ENCODE measurements at regions not wholly inside any gene's neighbourhood (a gene's known extent, or its start where the extent isn't known, plus 50 kb on each side); places are given as distances from the start of the nearest gene placed in this dataset.

GRCh38 chr14:106489112-106489881 is 962.9 kb downstream of the TMEM121 start:
- no peaks in the 10 kb centered on the region for H3K36me3 Mint-ChIP-seq (ENCODE audit: unreplicated experiment)
- peaks cover 46% of the 10 kb centered on the region for H3K9me3 Mint-ChIP-seq (ENCODE audit: unreplicated experiment)
- H3K27ac Mint-ChIP-seq (ENCODE audit: unreplicated experiment), result no peak overlapping the region
- H3K4me1 Mint-ChIP-seq (ENCODE audit: unreplicated experiment), result no peaks in the 10 kb centered on the region
- no peaks in the 10 kb centered on the region for H3K27me3 Mint-ChIP-seq (ENCODE audit: unreplicated experiment)
- DNase-seq (ENCODE audit: extremely low spot score, unreplicated experiment), result no peak
- H3K4me3 Mint-ChIP-seq (ENCODE audit: unreplicated experiment), result no peak overlapping the region
- TF ChIP-seq, protein P1, sequence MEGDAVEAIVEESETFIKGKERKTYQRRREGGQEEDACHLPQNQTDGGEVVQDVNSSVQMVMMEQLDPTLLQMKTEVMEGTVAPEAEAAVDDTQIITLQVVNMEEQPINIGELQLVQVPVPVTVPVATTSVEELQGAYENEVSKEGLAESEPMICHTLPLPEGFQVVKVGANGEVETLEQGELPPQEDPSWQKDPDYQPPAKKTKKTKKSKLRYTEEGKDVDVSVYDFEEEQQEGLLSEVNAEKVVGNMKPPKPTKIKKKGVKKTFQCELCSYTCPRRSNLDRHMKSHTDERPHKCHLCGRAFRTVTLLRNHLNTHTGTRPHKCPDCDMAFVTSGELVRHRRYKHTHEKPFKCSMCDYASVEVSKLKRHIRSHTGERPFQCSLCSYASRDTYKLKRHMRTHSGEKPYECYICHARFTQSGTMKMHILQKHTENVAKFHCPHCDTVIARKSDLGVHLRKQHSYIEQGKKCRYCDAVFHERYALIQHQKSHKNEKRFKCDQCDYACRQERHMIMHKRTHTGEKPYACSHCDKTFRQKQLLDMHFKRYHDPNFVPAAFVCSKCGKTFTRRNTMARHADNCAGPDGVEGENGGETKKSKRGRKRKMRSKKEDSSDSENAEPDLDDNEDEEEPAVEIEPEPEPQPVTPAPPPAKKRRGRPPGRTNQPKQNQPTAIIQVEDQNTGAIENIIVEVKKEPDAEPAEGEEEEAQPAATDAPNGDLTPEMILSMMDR (IDR thresholded peaks at IDR 0.05), result no peak

- Mint-ChIP-seq H3K4me1 (ENCODE audit: unreplicated experiment) (no peaks in the 10 kb centered on the region), H3K27me3 (ENCODE audit: unreplicated experiment) (no peaks in the 10 kb centered on the region), H3K36me3 (ENCODE audit: unreplicated experiment) (no peaks in the 10 kb centered on the region), H3K27ac (ENCODE audit: unreplicated experiment) (no peak overlapping the region), H3K9me3 (ENCODE audit: unreplicated experiment) (peaks cover 50% of the 10 kb centered on the region), H3K4me3 (ENCODE audit: unreplicated experiment) (no peak overlapping the region)
- DNase-seq (ENCODE audit: extremely low spot score, unreplicated experiment), result no peak
- TF ChIP-seq, protein P1 (IDR thresholded peaks at IDR 0.05), result no peak
Measured at GRCh38 chr14:106490442-106490841, 964.1 kb downstream of the TMEM121 start.

DNA sequence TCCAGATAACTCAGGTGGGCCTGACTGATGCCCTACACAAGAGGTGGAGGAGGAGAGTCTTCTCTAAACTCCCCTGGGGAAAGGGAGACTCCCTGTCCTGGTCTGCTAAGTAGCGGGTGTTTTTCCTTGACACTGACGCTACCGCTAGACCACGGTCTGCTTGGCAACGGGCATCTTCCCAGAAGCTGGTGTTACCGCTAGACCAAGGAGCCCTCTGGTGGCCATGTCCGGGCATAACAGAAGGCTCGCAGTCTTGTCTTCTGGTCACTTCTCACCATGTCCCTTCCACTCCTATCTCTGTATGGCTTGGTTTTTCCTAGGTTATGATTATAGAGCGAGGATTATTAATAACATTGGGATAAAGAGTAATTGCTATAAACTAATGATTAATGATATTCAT is 965.5 kb downstream of the TMEM121 start:
- TF ChIP-seq, protein P1 (IDR thresholded peaks at IDR 0.05), result no peak
- Mint-ChIP-seq H3K27ac (ENCODE audit: unreplicated experiment) (no peak overlapping the region), H3K36me3 (ENCODE audit: unreplicated experiment) (no peaks in the 10 kb centered on the region), H3K4me1 (ENCODE audit: unreplicated experiment) (no peaks in the 10 kb centered on the region), H3K4me3 (ENCODE audit: unreplicated experiment) (no peak overlapping the region), H3K9me3 (ENCODE audit: unreplicated experiment) (peaks cover 49% of the 10 kb centered on the region), H3K27me3 (ENCODE audit: unreplicated experiment) (no peaks in the 10 kb centered on the region)
- DNase-seq (ENCODE audit: extremely low spot score, unreplicated experiment), result no peak

GRCh38 chr14:106493962-106494823 is 967.8 kb downstream of the TMEM121 start:
- DNase-seq (ENCODE audit: extremely low spot score, unreplicated experiment), result no peak
- no peak overlapping the region for H3K27ac Mint-ChIP-seq (ENCODE audit: unreplicated experiment)
- no peak overlapping the region for H3K4me3 Mint-ChIP-seq (ENCODE audit: unreplicated experiment)
- H3K4me1 Mint-ChIP-seq (ENCODE audit: unreplicated experiment), result no peaks in the 10 kb centered on the region
- peaks cover 55% of the 10 kb centered on the region for H3K9me3 Mint-ChIP-seq (ENCODE audit: unreplicated experiment)
- no peaks in the 10 kb centered on the region for H3K36me3 Mint-ChIP-seq (ENCODE audit: unreplicated experiment)
- TF ChIP-seq, protein P1 (IDR thresholded peaks at IDR 0.05), result no peak
- no peaks in the 10 kb centered on the region for H3K27me3 Mint-ChIP-seq (ENCODE audit: unreplicated experiment)

- TF ChIP-seq, protein P1 (IDR thresholded peaks at IDR 0.05), result no peak
- DNase-seq (ENCODE audit: extremely low spot score, unreplicated experiment), result no peak
- Mint-ChIP-seq H3K4me3 (ENCODE audit: unreplicated experiment) (no peak overlapping the region), H3K27ac (ENCODE audit: unreplicated experiment) (no peak overlapping the region), H3K36me3 (ENCODE audit: unreplicated experiment) (no peaks in the 10 kb centered on the region), H3K4me1 (ENCODE audit: unreplicated experiment) (no peaks in the 10 kb centered on the region), H3K9me3 (ENCODE audit: unreplicated experiment) (peaks cover 54% of the 10 kb centered on the region), H3K27me3 (ENCODE audit: unreplicated experiment) (no peaks in the 10 kb centered on the region)
Measured at GRCh38 chr14:106500571-106500970, 974.2 kb downstream of the TMEM121 start.

Data from osteocyte (in vitro differentiated cells).